H1 (cell line): ENCODE measurements at regions not wholly inside any gene's neighbourhood (a gene's known extent, or its start where the extent isn't known, plus 50 kb on each side); places are given as distances from the start of the nearest gene placed in this dataset.

Experiments used
- CTCF ChIA-PET: fragments of 300-600 bp; sonication (Branson Sonifier 250); formaldehyde crosslinking; loops from one replicate; lab custom pipeline; 2021; ENCODE audit not compliant: partially characterized antibody; lab: Charles Lee
- POLR2A ChIA-PET: fragments of 300-600 bp; sonication (Branson Sonifier 250); formaldehyde crosslinking; loops from one replicate; lab custom pipeline; 2021; ENCODE audit warnings: inconsistent platforms; ENCODE audit not compliant: partially characterized antibody; lab: Charles Lee
- DNase-seq, 2 experiments: peaks; one replicate each; pipeline versions ENCODE4 v3.0.0 to v3.0.0-alpha.2; 2010 to 2022; ENCODE audit warnings: low spot score in 2 of 2, low read depth in 1 of 2, mixed read lengths in 1 of 2
- FAIRE-seq: peaks from 2 replicates; lab custom pipeline; 2011; peaks lifted over from hg19 to GRCh38; lab: Jason Lieb, UNC
- H2AFZ ChIP-seq: 2 replicates; pipeline ENCODE4 v1.8.1; 2012; ENCODE audit warnings: low read length, inconsistent platforms
- H2AK5ac ChIP-seq: 2 replicates; pipeline ENCODE4 v1.6.1; 2013; ENCODE audit warnings: low read depth, low read length
- H2BK120ac ChIP-seq: replicated peaks from 2 replicates; pipeline ENCODE3; 2013; ENCODE audit warnings: low read depth, low read length, inconsistent platforms
- H2BK12ac ChIP-seq: 2 replicates; pipeline ENCODE4 v1.6.1; 2013; ENCODE audit warnings: low read depth, low read length
- H2BK15ac ChIP-seq: 2 replicates; pipeline ENCODE4 v1.6.1; 2013; ENCODE audit warnings: low read length
- H2BK20ac ChIP-seq: 2 replicates; pipeline ENCODE4 v1.6.1; 2013; ENCODE audit warnings: low read length
- H2BK5ac ChIP-seq: 2 replicates; pipeline ENCODE4 v1.6.1; 2013; ENCODE audit warnings: low read depth, low read length
- H3K14ac ChIP-seq: 2 replicates; pipeline ENCODE4 v1.6.1; 2013; ENCODE audit warnings: inconsistent platforms; ENCODE audit not compliant: insufficient read length
- H3K18ac ChIP-seq: 2 replicates; pipeline ENCODE4 v1.6.1; 2013; ENCODE audit warnings: low read length; ENCODE audit errors: extremely low read depth
- H3K23ac ChIP-seq: 2 replicates; pipeline ENCODE4 v1.6.1; 2013; ENCODE audit warnings: inconsistent platforms; ENCODE audit not compliant: insufficient read length
- H3K23me2 ChIP-seq: 2 replicates; pipeline ENCODE4 v1.6.1; 2013; ENCODE audit warnings: low read depth, low read length
- H3K27ac ChIP-seq: 2 replicates; pipeline ENCODE4 v1.6.1; 2011; ENCODE audit warnings: low read depth, low read length, inconsistent platforms
- H3K27me3 ChIP-seq, 4 experiments: replicated peaks in 1 of 4; 1 replicate in 1 of 4; 2 replicates in 3 of 4; pipeline versions ENCODE4 v1.6.1 to v1.8.1; 2011 to 2013; ENCODE audit warnings: low read length in 3 of 4, mild to moderate bottlenecking in 3 of 4, inconsistent platforms in 2 of 4, mixed read lengths in 2 of 4, moderate library complexity in 1 of 4; ENCODE audit not compliant: control insufficient read depth in 3 of 4, insufficient read depth in 3 of 4; ENCODE audit errors: extremely low read depth in 1 of 4
- H3K36me3 ChIP-seq, 4 experiments: 2 replicates each; pipeline versions ENCODE4 v1.6.1 to v1.8.1; 2011 to 2013; ENCODE audit warnings: mild to moderate bottlenecking in 4 of 4, low read length in 3 of 4, moderate library complexity in 2 of 4, control low read depth in 1 of 4, inconsistent platforms in 1 of 4; ENCODE audit not compliant: insufficient read depth in 4 of 4, control insufficient read depth in 2 of 4
- H3K4ac ChIP-seq: replicated peaks from 2 replicates; pipeline ENCODE3; 2013; ENCODE audit warnings: low read length, low read depth, mixed read lengths, inconsistent platforms; ENCODE audit not compliant: insufficient read length
- H3K4me1 ChIP-seq, 4 experiments: replicated peaks in 1 of 4; 1 replicate in 1 of 4; 2 replicates in 3 of 4; pipeline versions ENCODE4 v1.6.1 to v1.8.1; 2011 to 2013; ENCODE audit warnings: low read length in 3 of 4, inconsistent platforms in 2 of 4, mixed read lengths in 1 of 4; ENCODE audit not compliant: insufficient read depth in 4 of 4, control insufficient read depth in 3 of 4
- H3K4me2 ChIP-seq, 2 experiments: 2 replicates each; pipeline versions ENCODE4 v1.6.1 to v1.8.1; 2011 to 2013; ENCODE audit warnings: low read depth in 2 of 2, low read length in 2 of 2, control low read depth in 1 of 2, inconsistent platforms in 1 of 2, mild to moderate bottlenecking in 1 of 2; ENCODE audit not compliant: insufficient read depth in 1 of 2
- H3K4me3 ChIP-seq, 4 experiments: fragments of 200-600, 300-600 bp in 1 of 4; sonication (generic), shearing (Covaris generic), sonication (Bioruptor Twin) in 1 of 4; 2 replicates each; pipeline versions ENCODE4 v1.5.1 to v1.8.1; 2011 to 2016; ENCODE audit warnings: low read length in 4 of 4, low read depth in 3 of 4, control low read depth in 2 of 4, inconsistent platforms in 2 of 4, mild to moderate bottlenecking in 2 of 4, mixed read lengths in 1 of 4, moderate library complexity in 1 of 4; ENCODE audit not compliant: insufficient read depth in 2 of 4; ENCODE audit errors: extremely low read depth in 1 of 4
- H3K56ac ChIP-seq: replicated peaks from 2 replicates; pipeline ENCODE3; 2013; ENCODE audit warnings: low read depth, mild to moderate bottlenecking, mixed read lengths, low read length, inconsistent platforms; ENCODE audit not compliant: insufficient read length
- H3K79me1 ChIP-seq: 2 replicates; pipeline ENCODE4 v1.6.1; 2013; ENCODE audit warnings: low read depth, low read length, control low read depth
- H3K79me2 ChIP-seq, 2 experiments: 2 replicates each; pipeline versions ENCODE4 v1.6.1 to v1.8.1; 2012 to 2013; ENCODE audit warnings: low read length in 2 of 2, mild to moderate bottlenecking in 2 of 2, inconsistent platforms in 1 of 2; ENCODE audit not compliant: insufficient read depth in 2 of 2, control insufficient read depth in 1 of 2
- H3K9ac ChIP-seq, 4 experiments: replicated peaks in 1 of 4; 1 replicate in 1 of 4; 2 replicates in 3 of 4; pipeline versions ENCODE4 v1.6.1 to v1.8.1; 2011 to 2013; ENCODE audit warnings: low read depth in 3 of 4, low read length in 3 of 4, control low read depth in 2 of 4, mild to moderate bottlenecking in 2 of 4, moderate library complexity in 2 of 4, inconsistent platforms in 1 of 4; ENCODE audit errors: extremely low read depth in 1 of 4
- H3K9me3 ChIP-seq, 2 experiments: 2 replicates each; pipeline versions ENCODE4 v1.6.1 to v1.8.1; 2012 to 2013; ENCODE audit warnings: mild to moderate bottlenecking in 2 of 2, moderate library complexity in 2 of 2, control low read depth in 1 of 2, inconsistent platforms in 1 of 2, low read depth in 1 of 2, low read length in 1 of 2, mixed read lengths in 1 of 2; ENCODE audit not compliant: insufficient read depth in 2 of 2
- H4K20me1 ChIP-seq, 2 experiments: replicated peaks in 1 of 2; 2 replicates each; pipeline versions ENCODE3 to v1.8.1; 2011 to 2013; ENCODE audit warnings: inconsistent platforms in 2 of 2, low read length in 2 of 2, mild to moderate bottlenecking in 1 of 2; ENCODE audit not compliant: insufficient read depth in 2 of 2, control insufficient read depth in 1 of 2
- H4K5ac ChIP-seq: 2 replicates; pipeline ENCODE4 v1.6.1; 2013; ENCODE audit warnings: low read length, low read depth, mixed read lengths, inconsistent platforms; ENCODE audit not compliant: insufficient read length
- H4K8ac ChIP-seq: 2 replicates; pipeline ENCODE4 v1.8.0; 2013; ENCODE audit warnings: mild to moderate bottlenecking, moderate library complexity, low read length, inconsistent platforms; ENCODE audit not compliant: insufficient read depth; ENCODE audit errors: extremely low read depth
- H4K91ac ChIP-seq: replicated peaks from 2 replicates; pipeline ENCODE3; 2013; ENCODE audit warnings: low read length, mixed read lengths, inconsistent platforms; ENCODE audit not compliant: insufficient read length
- KDM5A ChIP-seq: fragments of 200-600 bp; IDR thresholded peaks from 2 replicates; pipeline ENCODE4 v1.7.1; 2012; ENCODE audit warnings: mild to moderate bottlenecking, low read length, inconsistent platforms, mixed read lengths
- TBP ChIP-seq: IDR thresholded peaks from 2 replicates; pipeline ENCODE4 v1.6.1; 2011; ENCODE audit warnings: low read depth, low read length, improper control_type of control experiment
- WGBS, 2 experiments: shearing (Covaris generic) in 1 of 2; methylation state at CpG; one replicate each; pipeline versions ENCODE4 v1.1.6 to v1.1.7; 2013 to 2015; ENCODE audit warnings: low lambda C conversion rate in 2 of 2, mixed read lengths in 2 of 2, inconsistent platforms in 1 of 2, low coverage in 1 of 2, missing lambda C conversion rate in 1 of 2; ENCODE audit not compliant: insufficient replicate concordance in 2 of 2, insufficient coverage in 1 of 2, insufficient read length in 1 of 2; ENCODE audit errors: extremely low coverage in 1 of 2, missing lambda C conversion rate in 1 of 2; 5-methylcytosine and 5-hydroxymethylcytosine counted together

DNA sequence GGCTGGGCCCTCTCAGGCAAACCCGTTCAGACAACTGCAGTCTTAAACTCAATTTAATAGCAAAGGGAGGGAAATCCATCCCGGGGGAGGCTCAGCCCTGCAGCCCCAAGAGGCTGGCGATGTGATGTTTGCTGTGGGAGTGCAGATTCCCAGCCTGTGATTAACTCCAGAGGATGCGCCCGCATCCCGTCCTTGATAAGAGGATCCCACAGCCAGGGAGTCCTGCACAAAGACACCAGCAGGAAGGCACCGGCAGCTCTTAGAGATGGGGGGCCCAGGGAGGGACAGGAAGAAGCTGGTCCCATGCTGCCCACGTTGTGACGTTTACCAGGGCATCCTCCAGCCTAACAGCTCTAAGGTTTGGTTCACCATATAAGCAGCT lies 64.7 kb downstream of the MRPL36 start:
- Histone ChIP-seq H3K56ac (no peak overlapping the region), H3K18ac (no peak overlapping the region), H2AK5ac (no peak overlapping the region), H3K9me3 (peaks cover 0 to 4% of the 10 kb centered on the region in 2 experiments; a peak in 1 of 4 replicates), H3K36me3 (no peaks in the 10 kb centered on the region), H2BK12ac (no peak overlapping the region), H3K23ac (no peak overlapping the region), H3K14ac (no peak overlapping the region), H3K9ac (no peak overlapping the region), H3K27ac (no peak overlapping the region), H2AFZ (no peak overlapping the region), H3K23me2 (no peaks in the 10 kb centered on the region), H2BK120ac (no peak overlapping the region), H3K4ac (no peak overlapping the region), H4K20me1 (no peaks in the 10 kb centered on the region), H3K4me2 (no peak overlapping the region), H3K79me2 (no peaks in the 10 kb centered on the region), H2BK20ac (0 out of 2 replicates have a peak overlapping the region, but pooled peaks have one; percentile 3), H3K4me3 (no peak overlapping the region), H2BK15ac (no peak overlapping the region), H3K79me1 (no peaks in the 10 kb centered on the region), H4K8ac (no peak overlapping the region), H3K27me3 (no peaks in the 10 kb centered on the region), H2BK5ac (no peak overlapping the region), H4K5ac (no peak overlapping the region), H4K91ac (no peak overlapping the region), H3K4me1 (no peaks in the 10 kb centered on the region; a peak in 1 of 7 replicates)
- POLR2A ChIA-PET: interaction anchor here (1.3 kb wide), 1 partner anchor 56 kb away, joined by 3 read pairs; no protein-coding TSS in a partner anchor
- CTCF ChIA-PET: interaction anchor here (0.7 to 6.0 kb wide), 10 partner anchors 9 to 212 kb away, joined by 3 to 74 read pairs (median 6); no protein-coding TSS in a partner anchor
- DNase-seq (peak in 1 of 2 experiments; percentile 43), FAIRE-seq (no peak)
- no peak for TF ChIP-seq KDM5A
- no peak for TF ChIP-seq TBP
- WGBS, 2 experiments: 84% methylated on average over 9 of the region's 9 CpGs; no CpG with 5 or more reads in 1 of the 2 experiments
